GM19023 (cell line): ENCODE measurements at regions not wholly inside any gene's neighbourhood (a gene's known extent, or its start where the extent isn't known, plus 50 kb on each side); places are given as distances from the start of the nearest gene placed in this dataset.

ENCODE experiments used
- ATAC-seq: cut with Tn5 transposase; IDR thresholded peaks from one replicate; pipeline ENCODE4 v1.9.1; 2021; ENCODE audit warnings: mild to moderate bottlenecking, moderate library complexity; ENCODE audit not compliant: unreplicated experiment

- no peak for ATAC-seq
These were observed 340.8 kb upstream of the KIAA1217 start for GRCh38 chr10:23868121-23868520.

- ATAC-seq, result no peak
These were observed 339.4 kb upstream of the KIAA1217 start for GRCh38 chr10:23869548-23869947.

- no peak for ATAC-seq
These were observed 338.9 kb upstream of the KIAA1217 start for GRCh38 chr10:23869996-23870395.

GRCh38 chr10:23870651-23871610 is 338.0 kb upstream of the KIAA1217 start:
- ATAC-seq, result no peak

- no peak for ATAC-seq
These were observed 336.6 kb upstream of the KIAA1217 start for GRCh38 chr10:23872290-23872689.

- no peak for ATAC-seq
These were observed 331.1 kb upstream of the KIAA1217 start for GRCh38 chr10:23877791-23878320.

GRCh38 chr10:23884670-23885069 is 324.3 kb upstream of the KIAA1217 start:
- no peak for ATAC-seq

GRCh38 chr10:23885853-23886252 is 323.1 kb upstream of the KIAA1217 start:
- no peak for ATAC-seq

- no peak for ATAC-seq
These were observed 322.6 kb upstream of the KIAA1217 start for GRCh38 chr10:23886355-23886754.

- ATAC-seq, result no peak
These were observed 317.6 kb upstream of the KIAA1217 start for GRCh38 chr10:23891301-23891700.

GRCh38 chr10:23892296-23892695 is 316.6 kb upstream of the KIAA1217 start:
- no peak for ATAC-seq

- no peak for ATAC-seq
These were observed 311.7 kb upstream of the KIAA1217 start for GRCh38 chr10:23897267-23897666.

- no peak for ATAC-seq
These were observed 311.1 kb upstream of the KIAA1217 start for GRCh38 chr10:23897861-23898260.

- no peak for ATAC-seq
These were observed 309.8 kb upstream of the KIAA1217 start for GRCh38 chr10:23899166-23899565.

- ATAC-seq, result no peak
These were observed 298.6 kb upstream of the KIAA1217 start for GRCh38 chr10:23910291-23910690.

- ATAC-seq, result no peak
These were observed 296.0 kb upstream of the KIAA1217 start for GRCh38 chr10:23912884-23913404.

GRCh38 chr10:23914641-23915040 is 294.3 kb upstream of the KIAA1217 start:
- no peak for ATAC-seq

- ATAC-seq, result no peak
These were observed 291.6 kb upstream of the KIAA1217 start for GRCh38 chr10:23917251-23917840.

GRCh38 chr10:23918090-23918723 is 290.7 kb upstream of the KIAA1217 start:
- no peak for ATAC-seq

- ATAC-seq, result no peak
These were observed 290.1 kb upstream of the KIAA1217 start for GRCh38 chr10:23918839-23919238.
